ENCODE measurements at regions not wholly inside any gene's neighbourhood (a gene's known extent, or its start where the extent isn't known, plus 50 kb on each side); places are given as distances from the start of the nearest gene placed in this dataset.

DNA sequence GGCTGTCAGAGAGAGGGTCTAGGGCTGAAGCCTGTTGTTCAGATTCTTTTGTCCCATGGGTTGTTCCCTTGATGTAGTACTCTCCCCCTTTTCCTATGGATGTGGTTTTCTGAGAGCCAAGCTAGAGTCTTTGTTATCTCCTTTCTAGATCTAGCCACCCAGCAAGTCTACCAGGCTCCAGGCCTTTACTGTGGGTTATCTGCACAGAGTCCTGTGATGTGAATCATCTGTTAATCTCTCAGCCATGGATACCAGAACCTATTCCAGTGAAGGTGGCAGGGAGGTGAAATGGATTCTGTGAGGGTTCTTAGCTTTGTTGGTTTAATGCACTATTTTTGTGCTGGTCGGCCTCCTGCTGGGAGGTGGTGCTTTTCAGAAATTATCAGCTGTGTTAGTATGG lies 109.5 kb downstream of the PRR32 start:
- TF ChIP-seq, protein P1, sequence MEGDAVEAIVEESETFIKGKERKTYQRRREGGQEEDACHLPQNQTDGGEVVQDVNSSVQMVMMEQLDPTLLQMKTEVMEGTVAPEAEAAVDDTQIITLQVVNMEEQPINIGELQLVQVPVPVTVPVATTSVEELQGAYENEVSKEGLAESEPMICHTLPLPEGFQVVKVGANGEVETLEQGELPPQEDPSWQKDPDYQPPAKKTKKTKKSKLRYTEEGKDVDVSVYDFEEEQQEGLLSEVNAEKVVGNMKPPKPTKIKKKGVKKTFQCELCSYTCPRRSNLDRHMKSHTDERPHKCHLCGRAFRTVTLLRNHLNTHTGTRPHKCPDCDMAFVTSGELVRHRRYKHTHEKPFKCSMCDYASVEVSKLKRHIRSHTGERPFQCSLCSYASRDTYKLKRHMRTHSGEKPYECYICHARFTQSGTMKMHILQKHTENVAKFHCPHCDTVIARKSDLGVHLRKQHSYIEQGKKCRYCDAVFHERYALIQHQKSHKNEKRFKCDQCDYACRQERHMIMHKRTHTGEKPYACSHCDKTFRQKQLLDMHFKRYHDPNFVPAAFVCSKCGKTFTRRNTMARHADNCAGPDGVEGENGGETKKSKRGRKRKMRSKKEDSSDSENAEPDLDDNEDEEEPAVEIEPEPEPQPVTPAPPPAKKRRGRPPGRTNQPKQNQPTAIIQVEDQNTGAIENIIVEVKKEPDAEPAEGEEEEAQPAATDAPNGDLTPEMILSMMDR (IDR thresholded peaks at IDR 0.05), result no peak
- no peak for TF ChIP-seq POLR2A (IDR thresholded peaks at IDR 0.05; ENCODE audit: low read depth)
